ENCODE measurements at regions not wholly inside any gene's neighbourhood (a gene's known extent, or its start where the extent isn't known, plus 50 kb on each side); places are given as distances from the start of the nearest gene placed in this dataset.

DNA sequence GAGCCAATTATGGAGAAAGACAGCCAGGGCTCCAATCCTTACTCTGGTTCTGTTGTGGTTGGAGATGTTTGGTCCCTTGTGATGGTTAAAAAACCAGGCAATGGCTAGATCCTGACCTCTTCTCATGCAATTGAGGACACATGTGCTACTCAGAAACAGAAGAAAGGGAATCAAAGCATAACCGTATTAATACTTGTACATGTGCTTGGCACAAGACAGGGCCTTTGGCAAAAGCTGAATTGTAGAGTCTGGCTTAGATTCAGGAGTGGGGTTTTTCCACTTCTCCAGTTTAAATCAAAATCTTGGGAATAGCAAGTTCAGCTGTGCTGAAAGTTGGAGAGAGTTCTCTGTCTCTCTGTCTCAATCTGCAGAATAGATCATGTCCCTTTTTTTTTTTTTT is 80.1 kb upstream of the E2F8 start:
- DNase-seq = no peak

DNA sequence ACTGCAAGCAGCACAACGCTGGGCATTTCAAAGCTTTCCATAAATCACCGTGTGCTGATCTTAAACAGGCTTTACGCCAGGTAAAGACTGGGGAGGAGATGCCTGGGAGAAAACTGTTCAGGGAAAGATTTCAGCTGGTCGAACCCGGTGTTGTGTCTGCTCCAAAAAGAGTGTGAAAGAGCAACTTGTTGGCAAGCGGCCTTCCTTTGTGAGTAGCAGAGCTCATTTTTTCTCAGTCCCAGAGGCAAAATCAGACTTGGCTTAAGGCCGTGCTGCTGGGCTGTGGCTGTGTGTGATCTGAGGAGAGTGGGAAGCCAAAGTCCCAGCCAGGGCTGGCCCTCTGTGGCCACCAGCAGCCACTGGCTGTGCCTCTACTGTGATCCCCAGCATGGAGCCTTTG is 75.7 kb upstream of the E2F8 start:
- DNase-seq = no peak

DNA sequence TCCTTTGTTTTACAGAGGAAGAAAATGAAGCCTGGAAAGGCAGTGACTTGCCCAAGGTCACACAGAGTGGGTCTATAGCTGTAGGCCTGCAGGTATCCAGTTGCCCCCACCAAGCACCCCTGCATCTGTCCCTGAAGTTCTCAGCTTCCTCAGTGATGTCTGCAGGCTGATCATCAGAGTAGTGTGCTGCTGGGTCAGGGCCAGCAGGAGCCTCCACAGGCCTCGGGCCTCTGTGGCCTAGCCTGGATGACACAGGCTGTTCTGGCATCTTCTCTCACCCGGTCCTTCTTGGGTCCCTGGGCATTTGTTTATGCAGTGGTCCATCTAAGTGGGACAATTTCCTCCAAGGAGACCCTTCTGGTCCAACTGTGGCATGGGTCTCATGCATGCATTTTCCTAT is 74.8 kb upstream of the E2F8 start:
- no peak for DNase-seq

DNA sequence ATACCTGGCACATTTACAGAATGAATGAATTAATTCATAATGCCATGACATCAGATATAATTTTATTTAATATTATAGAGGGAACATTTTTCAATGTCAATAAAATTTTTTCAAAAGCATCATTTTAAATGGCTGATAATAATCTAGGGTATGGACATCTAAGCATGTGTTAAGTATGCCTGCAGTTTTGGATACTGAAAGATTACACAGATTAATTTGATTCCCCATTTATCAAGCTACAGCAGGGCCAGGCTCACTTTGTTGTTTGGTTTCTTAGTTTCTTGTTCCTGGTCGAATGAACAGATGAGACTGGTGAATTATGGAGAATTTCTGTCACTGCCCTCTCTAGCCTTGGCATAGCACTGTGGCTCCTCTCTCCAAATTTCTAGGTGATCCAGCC is 72.4 kb upstream of the E2F8 start:
- no peak for DNase-seq

DNA sequence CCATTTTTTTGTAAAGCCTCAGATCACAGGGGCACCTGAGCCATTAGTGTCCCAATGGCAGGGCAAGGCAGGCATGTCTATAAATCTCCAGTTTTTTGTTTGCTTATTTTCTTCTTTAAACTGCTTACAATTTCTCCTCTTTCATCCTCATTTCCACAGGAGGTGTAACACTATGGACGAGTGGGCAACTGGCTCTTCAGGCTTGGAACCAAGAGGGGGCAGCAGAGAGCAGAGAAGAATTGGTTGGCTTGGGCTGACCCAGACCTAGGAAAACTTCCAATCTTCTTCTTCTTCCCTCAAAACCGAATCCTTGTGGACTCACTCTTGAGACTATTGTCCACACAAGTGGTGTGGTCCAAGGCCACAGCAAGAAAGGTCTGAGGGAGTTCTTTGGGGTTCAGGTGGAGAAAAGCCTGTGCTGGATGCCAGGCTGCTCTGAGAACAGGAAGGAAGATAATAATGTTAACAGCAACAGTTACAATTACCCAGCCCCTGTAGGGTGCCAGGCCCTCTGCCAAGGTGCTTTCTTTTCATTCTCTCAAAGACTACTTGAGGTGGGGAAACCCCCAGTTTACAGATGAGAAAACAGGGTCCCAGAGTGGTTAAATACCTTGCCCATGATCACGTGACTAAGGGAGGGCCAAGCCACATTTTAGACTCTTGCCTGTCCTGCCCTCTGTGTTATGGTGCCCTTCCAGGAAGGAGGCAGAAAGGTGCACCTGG is 70.7 kb upstream of the E2F8 start:
- peak; percentile 65 for DNase-seq

DNA sequence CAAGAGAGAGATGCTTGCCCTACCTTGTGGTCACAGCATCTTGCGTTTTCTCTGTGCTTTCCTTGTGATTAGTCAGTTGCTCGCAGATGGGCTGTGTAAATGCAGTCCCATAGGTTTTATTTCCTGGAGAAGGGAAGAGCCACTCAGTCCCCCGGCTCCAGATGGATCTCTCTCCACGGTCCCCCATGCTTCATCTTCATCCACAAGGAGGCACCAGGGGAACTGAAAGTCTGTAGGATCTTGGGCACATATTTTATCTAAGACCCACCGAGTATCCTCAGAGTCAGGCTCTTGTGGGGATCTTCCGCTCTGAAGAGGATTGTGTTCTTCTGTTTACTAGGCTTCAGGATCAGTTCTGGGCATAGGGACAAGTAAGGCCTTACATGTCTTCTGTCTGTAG is 66.8 kb upstream of the E2F8 start:
- no peak for DNase-seq

DNA sequence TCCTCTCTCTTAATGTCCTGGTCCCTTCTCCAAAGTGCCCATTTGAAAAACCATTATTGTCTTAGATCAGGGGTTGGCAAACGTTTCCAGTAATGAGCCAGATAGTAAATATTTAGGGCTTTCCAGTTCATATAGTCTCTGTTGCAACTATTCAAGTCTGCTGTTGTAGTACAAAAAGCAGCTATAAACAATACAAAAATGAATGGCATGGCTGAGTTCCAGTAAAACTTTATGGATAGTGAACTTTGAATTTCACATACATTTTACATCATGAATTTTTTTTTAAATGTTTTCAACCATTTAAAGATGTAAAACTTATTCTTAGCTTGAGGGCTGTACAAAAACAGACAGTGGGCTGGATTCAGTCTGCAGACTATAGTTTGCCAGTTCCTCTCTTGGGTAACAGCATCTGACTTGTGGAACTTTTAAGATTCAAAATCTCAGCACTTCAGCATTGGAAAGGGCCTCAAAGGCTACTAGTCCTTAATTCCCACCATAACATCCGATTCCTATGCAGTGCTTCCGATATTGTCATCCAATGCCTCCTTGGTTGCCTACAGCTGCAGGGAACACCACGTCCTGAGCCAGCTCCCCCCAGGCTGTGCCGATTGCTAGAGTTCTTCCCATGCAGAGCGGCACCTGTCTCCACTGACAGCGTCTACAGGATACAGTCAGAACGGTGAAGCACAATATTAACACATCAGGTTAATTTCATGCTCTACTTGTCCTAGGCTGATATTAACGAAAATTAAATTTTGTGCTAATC is 65.6 kb upstream of the E2F8 start:
- no peak for DNase-seq

DNA sequence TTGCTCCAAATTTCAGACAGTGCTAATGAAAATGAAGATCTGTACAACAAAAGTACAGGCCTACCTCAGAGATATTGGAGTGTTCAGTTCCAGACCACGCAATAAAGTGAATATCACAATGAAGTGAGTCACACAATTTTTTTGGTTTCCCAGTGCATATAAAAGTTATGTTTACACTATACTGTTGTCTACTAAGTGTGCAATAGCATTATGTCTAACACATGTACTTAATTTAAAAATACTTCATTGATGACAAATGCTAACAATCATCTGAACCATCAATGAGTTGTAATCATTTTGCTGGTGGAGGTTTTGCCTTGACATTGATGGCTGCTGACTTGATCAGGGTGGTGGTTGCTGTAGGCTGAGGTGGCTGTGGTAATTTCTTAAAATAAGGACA is 60.6 kb upstream of the E2F8 start:
- no peak for DNase-seq

DNA sequence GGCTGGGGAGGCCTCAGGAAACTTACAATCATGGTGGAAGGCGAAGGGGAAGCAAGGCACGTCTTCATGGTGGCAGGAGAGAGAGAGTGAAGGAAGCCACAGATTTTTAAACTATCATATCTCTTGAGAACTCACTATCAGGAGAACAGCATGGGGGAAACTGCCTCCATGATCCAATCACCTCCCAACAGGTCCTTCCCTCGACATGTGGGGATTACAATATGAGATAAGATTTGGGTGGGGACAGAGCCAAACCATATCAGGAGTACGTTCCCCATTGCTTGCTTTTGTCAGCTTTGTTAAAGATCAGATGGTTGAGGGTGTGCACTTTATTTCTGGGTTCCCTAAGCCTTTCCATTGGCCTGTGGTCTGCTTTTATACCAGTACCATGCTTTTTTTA is 53.7 kb upstream of the E2F8 start:
- no peak for DNase-seq

DNA sequence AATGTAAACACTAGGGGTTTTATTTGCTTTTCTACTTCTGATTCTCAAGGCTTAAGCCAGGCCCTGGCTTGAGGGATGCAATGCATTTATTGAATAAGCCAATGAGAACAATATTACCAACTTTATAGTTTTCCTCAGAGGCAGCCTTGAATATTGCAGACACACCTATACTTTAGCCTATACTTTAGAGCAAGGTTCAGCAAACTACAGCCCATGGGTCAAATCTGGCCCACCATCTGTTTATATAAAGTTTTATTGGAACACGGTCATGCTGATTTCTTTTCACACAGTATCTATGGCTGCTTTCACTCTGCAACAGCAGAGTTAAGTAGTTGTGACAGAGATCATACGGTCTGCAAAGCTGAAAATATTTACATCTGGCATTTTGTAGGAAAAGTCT is 50.3 kb upstream of the E2F8 start:
- no peak for DNase-seq

All from activated CD4-positive, alpha-beta T cell treated with anti-CD3 and anti-CD28 coated beads, Interleukin-2, Interleukin-6, amounts not matched to agents 100 ng/mL and 50 ng/mL, durations not matched to agents 16 hours and 8 hours (primary cell).